Limb (tissue), 2 donors: ENCODE measurements at regions not wholly inside any gene's neighbourhood (a gene's known extent, or its start where the extent isn't known, plus 50 kb on each side); places are given as distances from the start of the nearest gene placed in this dataset.
"Not testable (repeated sequence)": the region's sequence is repeated elsewhere in the genome, so short reads cannot be mapped to it uniquely, and the experiment has no call there.

Experiments used
- DNase-seq, 2 donors: peaks; one replicate each; pipeline ENCODE4 v3.0.0-alpha.2; 2016; ENCODE audit errors: extremely low spot score in 2 of 2

GRCh38 chr5:27743383-27743979 lies 705.1 kb upstream of the CDH9 start:
- not testable (repeated sequence) for DNase-seq

- no peak for DNase-seq
Observed at GRCh38 chr5:27742805-27743204, 704.4 kb upstream of the CDH9 start.

- DNase-seq, result no peak
Observed at GRCh38 chr5:27734838-27735237, 696.5 kb upstream of the CDH9 start.

GRCh38 chr5:27733237-27733636 lies 694.9 kb upstream of the CDH9 start:
- no peak for DNase-seq

GRCh38 chr5:27727254-27727653 lies 688.9 kb upstream of the CDH9 start:
- no peak for DNase-seq

- no peak for DNase-seq
Observed at GRCh38 chr5:27722337-27722736, 684.0 kb upstream of the CDH9 start.

GRCh38 chr5:27708534-27708933 lies 670.1 kb upstream of the CDH9 start:
- DNase-seq, result no peak

- no peak for DNase-seq
Observed at GRCh38 chr5:27706832-27707231, 668.4 kb upstream of the CDH9 start.

- DNase-seq, result no peak
Observed at GRCh38 chr5:27705661-27706060, 667.3 kb upstream of the CDH9 start.

- no peak for DNase-seq
Observed at GRCh38 chr5:27701931-27702903, 663.8 kb upstream of the CDH9 start.

- no peak for DNase-seq
Observed at GRCh38 chr5:27700526-27700925, 662.1 kb upstream of the CDH9 start.

GRCh38 chr5:27682600-27682999 lies 644.2 kb upstream of the CDH9 start:
- DNase-seq, result no peak

GRCh38 chr5:27652505-27652904 lies 614.1 kb upstream of the CDH9 start:
- no peak for DNase-seq

- DNase-seq, result no peak
Observed at GRCh38 chr5:27639005-27639612, 600.7 kb upstream of the CDH9 start.

- DNase-seq, result no peak
Observed at GRCh38 chr5:27619982-27620381, 581.6 kb upstream of the CDH9 start.

- no peak for DNase-seq
Observed at GRCh38 chr5:27612161-27612560, 573.8 kb upstream of the CDH9 start.

GRCh38 chr5:27608992-27609391 lies 570.6 kb upstream of the CDH9 start:
- no peak for DNase-seq

- no peak for DNase-seq
Observed at GRCh38 chr5:27598576-27598975, 560.2 kb upstream of the CDH9 start.

GRCh38 chr5:27594141-27594540 lies 555.8 kb upstream of the CDH9 start:
- DNase-seq, result no peak

- DNase-seq, result no peak
Observed at GRCh38 chr5:27592231-27592630, 553.8 kb upstream of the CDH9 start.

GRCh38 chr5:27590503-27590902 lies 552.1 kb upstream of the CDH9 start:
- no peak for DNase-seq

GRCh38 chr5:27578279-27578678 lies 539.9 kb upstream of the CDH9 start:
- no peak for DNase-seq
